Panc1 (cell line): ENCODE measurements at regions not wholly inside any gene's neighbourhood (a gene's known extent, or its start where the extent isn't known, plus 50 kb on each side); places are given as distances from the start of the nearest gene placed in this dataset.

Experiments used
- POLR2AphosphoS5 ChIP-seq: IDR thresholded peaks from 2 replicates; pipeline ENCODE4 v1.6.1; 2012; ENCODE audit warnings: mild to moderate bottlenecking, low read depth, low read length, moderate library complexity
- SIN3A ChIP-seq: IDR thresholded peaks from 2 replicates; pipeline ENCODE4 v1.6.1; 2012; ENCODE audit warnings: low read depth, mild to moderate bottlenecking, low read length, moderate library complexity, borderline replicate concordance; ENCODE audit not compliant: insufficient read depth
- TCF7L2 ChIP-seq: IDR thresholded peaks from 2 replicates; pipeline ENCODE4 v1.6.1; 2011; ENCODE audit warnings: mild to moderate bottlenecking, low read depth, low read length, inconsistent platforms
- TF ChIP-seq, protein P1 (sequence below): fragments of 450-650 bp; IDR thresholded peaks from 2 replicates; pipeline ENCODE4 v1.5.1; 2017; ENCODE audit warnings: mild to moderate bottlenecking
- TF ChIP-seq, protein P2 (sequence below), 2 experiments: IDR thresholded peaks; 2 replicates each; pipeline ENCODE4 v1.6.1; 2011 to 2012; ENCODE audit warnings: low read depth in 2 of 2, control low read depth in 1 of 2, low read length in 1 of 2, mild to moderate bottlenecking in 1 of 2, moderate library complexity in 1 of 2; ENCODE audit not compliant: insufficient read depth in 1 of 2

DNA sequence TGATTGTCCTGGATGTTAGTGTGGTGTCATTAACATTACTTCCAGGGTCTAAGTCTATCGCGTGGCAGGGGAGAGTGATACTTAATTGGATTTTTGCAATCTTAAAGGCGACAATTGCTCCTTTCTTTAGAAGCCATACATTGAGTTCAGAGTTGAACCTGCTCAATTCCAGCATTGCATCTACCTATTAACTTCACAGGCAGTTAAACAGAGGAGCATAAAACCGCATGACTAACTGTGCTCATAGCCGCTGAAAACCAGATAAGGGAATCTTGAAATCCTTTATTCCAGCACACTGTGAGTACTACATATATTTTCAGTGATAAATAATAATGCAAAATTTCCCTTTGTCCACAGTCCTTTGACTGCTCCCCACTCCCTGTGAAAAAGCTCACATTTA lies 255.3 kb downstream of the STK31 start:
- TF ChIP-seq, protein P1, sequence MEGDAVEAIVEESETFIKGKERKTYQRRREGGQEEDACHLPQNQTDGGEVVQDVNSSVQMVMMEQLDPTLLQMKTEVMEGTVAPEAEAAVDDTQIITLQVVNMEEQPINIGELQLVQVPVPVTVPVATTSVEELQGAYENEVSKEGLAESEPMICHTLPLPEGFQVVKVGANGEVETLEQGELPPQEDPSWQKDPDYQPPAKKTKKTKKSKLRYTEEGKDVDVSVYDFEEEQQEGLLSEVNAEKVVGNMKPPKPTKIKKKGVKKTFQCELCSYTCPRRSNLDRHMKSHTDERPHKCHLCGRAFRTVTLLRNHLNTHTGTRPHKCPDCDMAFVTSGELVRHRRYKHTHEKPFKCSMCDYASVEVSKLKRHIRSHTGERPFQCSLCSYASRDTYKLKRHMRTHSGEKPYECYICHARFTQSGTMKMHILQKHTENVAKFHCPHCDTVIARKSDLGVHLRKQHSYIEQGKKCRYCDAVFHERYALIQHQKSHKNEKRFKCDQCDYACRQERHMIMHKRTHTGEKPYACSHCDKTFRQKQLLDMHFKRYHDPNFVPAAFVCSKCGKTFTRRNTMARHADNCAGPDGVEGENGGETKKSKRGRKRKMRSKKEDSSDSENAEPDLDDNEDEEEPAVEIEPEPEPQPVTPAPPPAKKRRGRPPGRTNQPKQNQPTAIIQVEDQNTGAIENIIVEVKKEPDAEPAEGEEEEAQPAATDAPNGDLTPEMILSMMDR = no peak
- TF ChIP-seq POLR2AphosphoS5 (no peak), TCF7L2 (no peak), SIN3A (no peak)
- TF ChIP-seq, protein P2, sequence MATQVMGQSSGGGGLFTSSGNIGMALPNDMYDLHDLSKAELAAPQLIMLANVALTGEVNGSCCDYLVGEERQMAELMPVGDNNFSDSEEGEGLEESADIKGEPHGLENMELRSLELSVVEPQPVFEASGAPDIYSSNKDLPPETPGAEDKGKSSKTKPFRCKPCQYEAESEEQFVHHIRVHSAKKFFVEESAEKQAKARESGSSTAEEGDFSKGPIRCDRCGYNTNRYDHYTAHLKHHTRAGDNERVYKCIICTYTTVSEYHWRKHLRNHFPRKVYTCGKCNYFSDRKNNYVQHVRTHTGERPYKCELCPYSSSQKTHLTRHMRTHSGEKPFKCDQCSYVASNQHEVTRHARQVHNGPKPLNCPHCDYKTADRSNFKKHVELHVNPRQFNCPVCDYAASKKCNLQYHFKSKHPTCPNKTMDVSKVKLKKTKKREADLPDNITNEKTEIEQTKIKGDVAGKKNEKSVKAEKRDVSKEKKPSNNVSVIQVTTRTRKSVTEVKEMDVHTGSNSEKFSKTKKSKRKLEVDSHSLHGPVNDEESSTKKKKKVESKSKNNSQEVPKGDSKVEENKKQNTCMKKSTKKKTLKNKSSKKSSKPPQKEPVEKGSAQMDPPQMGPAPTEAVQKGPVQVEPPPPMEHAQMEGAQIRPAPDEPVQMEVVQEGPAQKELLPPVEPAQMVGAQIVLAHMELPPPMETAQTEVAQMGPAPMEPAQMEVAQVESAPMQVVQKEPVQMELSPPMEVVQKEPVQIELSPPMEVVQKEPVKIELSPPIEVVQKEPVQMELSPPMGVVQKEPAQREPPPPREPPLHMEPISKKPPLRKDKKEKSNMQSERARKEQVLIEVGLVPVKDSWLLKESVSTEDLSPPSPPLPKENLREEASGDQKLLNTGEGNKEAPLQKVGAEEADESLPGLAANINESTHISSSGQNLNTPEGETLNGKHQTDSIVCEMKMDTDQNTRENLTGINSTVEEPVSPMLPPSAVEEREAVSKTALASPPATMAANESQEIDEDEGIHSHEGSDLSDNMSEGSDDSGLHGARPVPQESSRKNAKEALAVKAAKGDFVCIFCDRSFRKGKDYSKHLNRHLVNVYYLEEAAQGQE (IDR thresholded peaks at IDR 0.05; ENCODE audit: insufficient read depth in 1 of 2, low read depth in 2 of 2, low read length in 1 of 2) = no peak
